BLaER1 (cell line): ENCODE measurements at regions not wholly inside any gene's neighbourhood (a gene's known extent, or its start where the extent isn't known, plus 50 kb on each side); places are given as distances from the start of the nearest gene placed in this dataset.

Source experiments
- H3K27ac ChIP-seq: shearing (Covaris generic); formaldehyde crosslinking; 2 replicates; pipeline ENCODE4 v1.8.1; 2022
- H3K27me3 ChIP-seq: shearing (Covaris generic); formaldehyde crosslinking; 2 replicates; pipeline ENCODE4 v1.8.1; 2022
- H3K36me3 ChIP-seq: shearing (Covaris generic); formaldehyde crosslinking; 2 replicates; pipeline ENCODE4 v1.8.1; 2022
- H3K4me1 ChIP-seq: shearing (Covaris generic); formaldehyde crosslinking; 2 replicates; pipeline ENCODE4 v1.8.1; 2022
- H3K4me2 ChIP-seq: shearing (Covaris generic); formaldehyde crosslinking; 2 replicates; pipeline ENCODE4 v1.8.1; 2022
- H3K4me3 ChIP-seq: shearing (Covaris generic); formaldehyde crosslinking; 2 replicates; pipeline ENCODE4 v1.8.1; 2022
- H3K9ac ChIP-seq: shearing (Covaris generic); formaldehyde crosslinking; 2 replicates; pipeline ENCODE4 v1.8.1; 2022
- H3K9me3 ChIP-seq: shearing (Covaris generic); formaldehyde crosslinking; 2 replicates; pipeline ENCODE4 v1.8.1; 2022
- H4K20me1 ChIP-seq: shearing (Covaris generic); formaldehyde crosslinking; 2 replicates; pipeline ENCODE4 v1.8.1; 2022
- Cebpa-rat ChIP-seq: shearing (Covaris generic); IDR thresholded peaks from 2 replicates; pipeline ENCODE4 v1.8.1; 2022

- no peaks in the 10 kb centered on the region for H4K20me1 ChIP-seq
- no peak overlapping the region for H3K4me2 ChIP-seq
- no peaks in the 10 kb centered on the region for H3K36me3 ChIP-seq
- H3K9me3 ChIP-seq: peaks cover under 1% of the 10 kb centered on the region; the same call in 1 of the 2 replicates
- TF ChIP-seq Cebpa-rat: no peak
- no peak overlapping the region for H3K4me3 ChIP-seq
- no peak overlapping the region for H3K9ac ChIP-seq
- 0 out of 2 replicates have a peak, but pooled peaks cover 5% of the 10 kb centered on the region for H3K4me1 ChIP-seq
- H3K27me3 ChIP-seq: no peaks in the 10 kb centered on the region
- no peak overlapping the region for H3K27ac ChIP-seq
Measured at GRCh38 chr14:34065690-34066391, 115.0 kb upstream of the EGLN3 start.

- Histone ChIP-seq H3K4me3 (no peak overlapping the region), H3K27me3 (no peaks in the 10 kb centered on the region), H3K9me3 (peaks cover 7% of the 10 kb centered on the region), H3K4me2 (no peak overlapping the region), H3K36me3 (no peaks in the 10 kb centered on the region), H3K27ac (no peak overlapping the region), H4K20me1 (no peaks in the 10 kb centered on the region), H3K4me1 (0 out of 2 replicates have a peak, but pooled peaks cover 5% of the 10 kb centered on the region), H3K9ac (no peak overlapping the region)
- TF ChIP-seq Cebpa-rat: no peak
Measured at GRCh38 chr14:34065236-34065635, 114.4 kb upstream of the EGLN3 start.

GRCh38 chr14:34064349-34064748 is 113.5 kb upstream of the EGLN3 start:
- Histone ChIP-seq H3K36me3 (no peaks in the 10 kb centered on the region), H3K4me2 (no peak overlapping the region)
- no peak for TF ChIP-seq Cebpa-rat

GRCh38 chr14:34063470-34064164 is 112.7 kb upstream of the EGLN3 start:
- Histone ChIP-seq H3K4me3 (no peak overlapping the region), H3K4me1 (0 out of 2 replicates have a peak, but pooled peaks cover 5% of the 10 kb centered on the region)

More at GRCh38 chr14:34064349-34064748, 113.5 kb upstream of the EGLN3 start:
- H3K27ac ChIP-seq: no peak overlapping the region
- 0 out of 2 replicates have a peak, but pooled peaks cover 5% of the 10 kb centered on the region for H3K4me1 ChIP-seq
- H3K4me3 ChIP-seq: no peak overlapping the region
- H4K20me1 ChIP-seq: no peaks in the 10 kb centered on the region
- peaks cover 14% of the 10 kb centered on the region for H3K9me3 ChIP-seq
- no peaks in the 10 kb centered on the region for H3K27me3 ChIP-seq
- H3K9ac ChIP-seq: no peak overlapping the region

GRCh38 chr14:34063042-34063441 is 112.2 kb upstream of the EGLN3 start:
- TF ChIP-seq Cebpa-rat: no peak
- Histone ChIP-seq H3K27ac (no peak overlapping the region), H3K9me3 (peaks cover 14% of the 10 kb centered on the region), H3K9ac (no peak overlapping the region), H3K4me2 (no peak overlapping the region), H3K36me3 (no peaks in the 10 kb centered on the region), H4K20me1 (no peaks in the 10 kb centered on the region), H3K27me3 (no peaks in the 10 kb centered on the region), H3K4me3 (no peak overlapping the region), H3K4me1 (0 out of 2 replicates have a peak, but pooled peaks cover 5% of the 10 kb centered on the region)

More at GRCh38 chr14:34063470-34064164, 112.7 kb upstream of the EGLN3 start:
- no peaks in the 10 kb centered on the region for H4K20me1 ChIP-seq
- no peak overlapping the region for H3K27ac ChIP-seq
- peaks cover 14% of the 10 kb centered on the region for H3K9me3 ChIP-seq
- H3K27me3 ChIP-seq: no peaks in the 10 kb centered on the region
- H3K36me3 ChIP-seq: no peaks in the 10 kb centered on the region
- no peak overlapping the region for H3K9ac ChIP-seq
- no peak overlapping the region for H3K4me2 ChIP-seq
- no peak for TF ChIP-seq Cebpa-rat

- Histone ChIP-seq H3K4me2 (no peak overlapping the region), H3K27ac (no peak overlapping the region), H3K36me3 (no peaks in the 10 kb centered on the region), H3K4me1 (0 out of 2 replicates have a peak, but pooled peaks cover 5% of the 10 kb centered on the region), H4K20me1 (no peaks in the 10 kb centered on the region), H3K9me3 (peaks cover 14% of the 10 kb centered on the region), H3K27me3 (no peaks in the 10 kb centered on the region), H3K9ac (no peak overlapping the region), H3K4me3 (no peak overlapping the region)
- no peak for TF ChIP-seq Cebpa-rat
Measured at GRCh38 chr14:34062353-34062973, 111.6 kb upstream of the EGLN3 start.

GRCh38 chr14:34060651-34060999 is 109.8 kb upstream of the EGLN3 start:
- H3K4me1 ChIP-seq: 0 out of 2 replicates have a peak, but pooled peaks cover 5% of the 10 kb centered on the region
- no peaks in the 10 kb centered on the region for H3K36me3 ChIP-seq
- no peak for TF ChIP-seq Cebpa-rat
- no peak overlapping the region for H3K4me3 ChIP-seq
- H3K27me3 ChIP-seq: no peaks in the 10 kb centered on the region
- H3K27ac ChIP-seq: no peak overlapping the region
- no peaks in the 10 kb centered on the region for H4K20me1 ChIP-seq
- H3K9ac ChIP-seq: no peak overlapping the region
- H3K9me3 ChIP-seq: peaks cover 14% of the 10 kb centered on the region
- H3K4me2 ChIP-seq: no peak overlapping the region

- TF ChIP-seq Cebpa-rat: no peak
- no peaks in the 10 kb centered on the region for H3K36me3 ChIP-seq
- no peaks in the 10 kb centered on the region for H3K27me3 ChIP-seq
- 0 out of 2 replicates have a peak, but pooled peaks cover 5% of the 10 kb centered on the region for H3K4me1 ChIP-seq
- H3K9me3 ChIP-seq: peaks cover 14% of the 10 kb centered on the region
- H3K4me3 ChIP-seq: no peak overlapping the region
- no peaks in the 10 kb centered on the region for H4K20me1 ChIP-seq
- no peak overlapping the region for H3K27ac ChIP-seq
- H3K4me2 ChIP-seq: no peak overlapping the region
- H3K9ac ChIP-seq: no peak overlapping the region
Measured at GRCh38 chr14:34059925-34060650, 109.2 kb upstream of the EGLN3 start.
